ENCODE measurements at regions not wholly inside any gene's neighbourhood (a gene's known extent, or its start where the extent isn't known, plus 50 kb on each side); places are given as distances from the start of the nearest gene placed in this dataset.
"Not testable (repeated sequence)": the region's sequence is repeated elsewhere in the genome, so short reads cannot be mapped to it uniquely, and the experiment has no call there.

DNA sequence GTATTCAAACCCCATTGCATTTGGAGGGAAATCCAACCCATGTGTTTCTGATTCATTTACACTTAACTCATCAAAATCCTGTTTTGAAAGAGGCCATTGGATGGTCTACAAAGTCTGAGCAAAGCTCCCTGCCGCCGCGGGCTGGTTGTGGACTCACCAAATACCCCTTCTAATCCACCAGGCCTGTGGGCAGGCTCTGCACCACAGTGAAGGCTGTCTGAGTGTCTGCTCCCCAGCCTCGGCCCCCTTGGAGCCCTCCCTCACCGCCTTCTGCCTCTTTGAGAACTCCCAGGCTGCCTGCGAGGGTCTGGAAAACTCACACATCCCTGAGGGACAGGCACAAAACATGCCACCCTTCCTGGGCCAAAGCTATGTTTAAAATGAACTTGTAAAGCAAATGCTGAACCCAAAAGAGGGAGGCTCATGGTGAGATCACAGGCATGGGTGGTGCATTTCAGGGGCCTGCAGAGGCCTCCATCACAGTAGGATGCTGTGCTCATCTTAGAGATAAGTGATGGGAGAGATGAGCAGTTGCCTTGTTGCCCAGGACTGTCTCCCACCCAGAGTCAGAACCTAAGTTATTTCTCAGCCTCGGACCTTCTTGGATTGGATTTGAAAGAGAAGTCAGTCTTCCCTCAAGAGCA is 225.0 kb downstream of the CYP26B1 start:
- peak; percentile 3 for DNase-seq (ENCODE audit: extremely low spot score)
- ChIA-PET POLR2A (interaction anchor here (0.6 kb wide), 1 partner anchor 223 kb away, joined by 3 read pairs; no protein-coding TSS in a partner anchor), CTCF (interaction anchor here (0.8 to 4.8 kb wide), 3 partner anchors 12 to 228 kb away, joined by 3 to 46 read pairs (median 3); no protein-coding TSS in a partner anchor)
- TF ChIP-seq ELF4 (IDR thresholded peaks at IDR 0.05) = no peak
- TF ChIP-seq TARDBP (IDR thresholded peaks at IDR 0.05) = no peak
- no peak for TF ChIP-seq FOXK2 (IDR thresholded peaks at IDR 0.05)
- TF ChIP-seq L3MBTL2 (conservative IDR thresholded peaks at IDR 0.05) = no peak
- no peak for TF ChIP-seq SUZ12 (IDR thresholded peaks at IDR 0.05)
- no peak for TF ChIP-seq CTBP1 (IDR thresholded peaks at IDR 0.05; ENCODE audit: borderline replicate concordance)
- no peak for TF ChIP-seq FOXM1 (IDR thresholded peaks at IDR 0.05; ENCODE audit: borderline replicate concordance)
- no peak for TF ChIP-seq FOXA1 (IDR thresholded peaks at IDR 0.05)
- TF ChIP-seq HDGF (IDR thresholded peaks at IDR 0.05; ENCODE audit: borderline replicate concordance) = no peak
- TF ChIP-seq ARNT (IDR thresholded peaks at IDR 0.05) = no peak
- no peak for TF ChIP-seq SP1 (IDR thresholded peaks at IDR 0.05)
- TF ChIP-seq LEF1 (IDR thresholded peaks at IDR 0.05; ENCODE audit: borderline replicate concordance) = no peak
- no peak for TF ChIP-seq NFRKB (IDR thresholded peaks at IDR 0.05)
- TF ChIP-seq ZNF384 (IDR thresholded peaks at IDR 0.05) = no peak
- TF ChIP-seq, protein P1, sequence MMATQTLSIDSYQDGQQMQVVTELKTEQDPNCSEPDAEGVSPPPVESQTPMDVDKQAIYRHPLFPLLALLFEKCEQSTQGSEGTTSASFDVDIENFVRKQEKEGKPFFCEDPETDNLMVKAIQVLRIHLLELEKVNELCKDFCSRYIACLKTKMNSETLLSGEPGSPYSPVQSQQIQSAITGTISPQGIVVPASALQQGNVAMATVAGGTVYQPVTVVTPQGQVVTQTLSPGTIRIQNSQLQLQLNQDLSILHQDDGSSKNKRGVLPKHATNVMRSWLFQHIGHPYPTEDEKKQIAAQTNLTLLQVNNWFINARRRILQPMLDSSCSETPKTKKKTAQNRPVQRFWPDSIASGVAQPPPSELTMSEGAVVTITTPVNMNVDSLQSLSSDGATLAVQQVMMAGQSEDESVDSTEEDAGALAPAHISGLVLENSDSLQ (IDR thresholded peaks at IDR 0.05) = no peak
- no peak for TF ChIP-seq BHLHE40 (IDR thresholded peaks at IDR 0.05; ENCODE audit: borderline replicate concordance)

DNA sequence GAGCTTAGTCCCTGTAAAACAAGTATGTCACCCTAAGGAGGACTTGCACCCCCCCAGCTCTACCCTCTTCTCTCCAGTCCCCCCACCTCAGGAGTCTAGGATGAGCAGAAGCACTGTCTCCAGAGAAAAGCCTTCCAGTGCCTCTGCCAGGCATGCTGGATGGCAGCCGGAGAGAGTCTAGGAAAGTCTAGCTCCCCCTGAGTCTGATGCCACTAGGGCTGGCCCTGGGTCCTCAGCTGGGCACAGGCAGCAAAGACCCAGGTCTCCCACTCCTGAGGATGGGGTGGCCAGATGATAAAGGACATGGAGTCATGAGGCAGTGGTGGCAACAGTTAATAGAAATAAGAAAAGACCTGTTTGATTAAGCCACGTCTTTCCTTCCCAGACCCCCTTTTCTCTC is 225.6 kb downstream of the CYP26B1 start:
- ChIA-PET POLR2A (no interaction called here), CTCF (interaction anchor here (0.8 to 4.8 kb wide), 2 partner anchors 12 to 228 kb away, joined by 3 to 46 read pairs; no protein-coding TSS in a partner anchor)
- no peak for TF ChIP-seq L3MBTL2 (conservative IDR thresholded peaks at IDR 0.05)
- DNase-seq (ENCODE audit: extremely low spot score) = no peak

DNA sequence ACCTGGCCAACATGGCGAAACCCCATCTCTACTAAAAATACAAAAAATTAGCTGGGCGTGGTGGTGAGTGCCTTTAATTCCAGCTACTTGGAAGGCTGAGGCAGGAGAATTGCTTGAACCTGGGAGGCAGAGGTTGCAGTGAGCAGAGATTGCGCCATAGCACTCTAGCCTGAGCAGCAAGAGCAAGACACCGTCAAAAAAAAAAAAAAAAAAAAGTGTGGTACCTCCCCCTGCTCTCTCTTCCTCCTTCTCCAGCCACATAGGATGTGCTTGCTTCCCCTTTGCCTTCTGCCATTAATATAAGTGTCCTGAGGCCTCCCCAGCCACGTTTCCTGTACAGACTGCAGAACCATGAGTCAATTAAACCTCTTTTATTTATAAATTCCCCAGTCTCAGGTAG is 226.8 kb downstream of the CYP26B1 start:
- CTCF ChIA-PET = interaction anchor here (0.7 kb wide), 1 partner anchor 357 kb away, joined by 3 read pairs; no protein-coding TSS in a partner anchor
- DNase-seq (ENCODE audit: extremely low spot score); POLR2A ChIA-PET: not testable (repeated sequence)

DNA sequence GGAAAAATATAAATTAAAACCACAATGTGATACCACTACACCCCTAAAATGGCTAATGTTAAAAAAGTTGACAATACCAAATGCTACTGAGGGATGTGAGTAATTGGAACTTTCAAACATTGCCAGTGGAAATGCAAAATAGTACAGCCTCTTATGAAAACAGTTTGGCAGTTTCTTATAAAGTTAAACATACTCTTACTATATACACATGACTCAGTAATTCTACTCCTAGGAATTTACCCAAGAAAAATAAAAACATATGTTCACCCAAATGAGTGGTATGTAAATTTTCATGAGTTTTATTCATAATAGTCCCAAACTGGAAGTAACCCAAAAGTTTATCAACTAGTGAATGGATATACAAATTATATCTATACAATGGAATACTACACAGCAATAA is 228.0 kb downstream of the CYP26B1 start:
- CTCF ChIA-PET = no interaction called here
- POLR2A ChIA-PET = no interaction called here
- TF ChIP-seq ELF4 (IDR thresholded peaks at IDR 0.05) = no peak
- no peak for DNase-seq (ENCODE audit: extremely low spot score)

DNA sequence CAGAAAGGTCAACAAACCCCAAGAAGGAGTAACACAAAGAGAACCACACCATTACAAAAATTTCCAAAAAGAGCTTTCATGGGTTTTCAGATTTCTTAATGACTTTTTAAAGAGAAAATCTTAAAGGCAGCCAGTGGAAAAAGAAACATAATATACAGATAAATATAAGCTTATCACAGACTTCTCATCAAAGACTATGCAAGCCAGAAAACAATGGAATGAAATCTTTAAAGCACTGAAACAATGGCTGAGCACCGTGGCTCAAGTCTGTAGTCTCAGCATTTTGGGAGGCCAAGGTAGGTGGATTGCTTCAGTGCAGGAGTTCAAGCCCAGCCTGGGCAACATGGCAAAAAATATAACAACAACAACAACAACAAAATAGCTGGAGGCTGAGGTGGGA is 237.4 kb downstream of the CYP26B1 start:
- CTCF ChIA-PET = interaction anchor here (0.9 kb wide), 1 partner anchor 12 kb away, joined by 3 read pairs; no protein-coding TSS in a partner anchor
- POLR2A ChIA-PET = no interaction called here
- TF ChIP-seq, protein P1 (IDR thresholded peaks at IDR 0.05) = no peak
- TF ChIP-seq FOXK2 (IDR thresholded peaks at IDR 0.05) (no peak), ZNF384 (IDR thresholded peaks at IDR 0.05) (no peak), NFRKB (IDR thresholded peaks at IDR 0.05) (no peak), LEF1 (IDR thresholded peaks at IDR 0.05; ENCODE audit: borderline replicate concordance) (no peak), ARNT (IDR thresholded peaks at IDR 0.05) (no peak), SUZ12 (IDR thresholded peaks at IDR 0.05) (no peak), FOXM1 (IDR thresholded peaks at IDR 0.05; ENCODE audit: borderline replicate concordance) (no peak), FOXA1 (IDR thresholded peaks at IDR 0.05) (no peak), ELF4 (IDR thresholded peaks at IDR 0.05) (no peak), SP1 (IDR thresholded peaks at IDR 0.05) (no peak)
- DNase-seq (ENCODE audit: extremely low spot score) = no peak

DNA sequence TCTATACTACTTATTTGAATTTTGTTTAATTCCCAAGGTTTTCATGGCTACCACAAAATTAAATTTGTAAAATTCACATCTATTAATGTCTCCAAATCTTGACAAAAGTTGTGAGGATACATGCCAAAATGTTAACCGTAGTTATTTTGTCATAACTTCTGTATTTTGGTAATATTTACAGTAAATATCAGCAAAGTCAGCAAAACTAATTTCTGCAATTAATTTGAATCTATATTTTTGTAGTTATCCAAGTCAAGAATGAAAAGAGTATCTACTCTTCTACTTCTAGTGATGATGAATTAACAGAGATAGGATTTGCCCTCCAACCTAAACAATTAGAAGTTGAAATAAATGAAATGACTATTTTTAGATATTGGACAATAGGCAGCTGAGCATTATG is 238.9 kb downstream of the CYP26B1 start:
- CTCF ChIA-PET = interaction anchor here (1.2 kb wide), 1 partner anchor 16 kb away, joined by 3 read pairs; no protein-coding TSS in a partner anchor
- POLR2A ChIA-PET = no interaction called here
- no peak for DNase-seq (ENCODE audit: extremely low spot score)
- TF ChIP-seq BHLHE40 (IDR thresholded peaks at IDR 0.05; ENCODE audit: borderline replicate concordance) = no peak

DNA sequence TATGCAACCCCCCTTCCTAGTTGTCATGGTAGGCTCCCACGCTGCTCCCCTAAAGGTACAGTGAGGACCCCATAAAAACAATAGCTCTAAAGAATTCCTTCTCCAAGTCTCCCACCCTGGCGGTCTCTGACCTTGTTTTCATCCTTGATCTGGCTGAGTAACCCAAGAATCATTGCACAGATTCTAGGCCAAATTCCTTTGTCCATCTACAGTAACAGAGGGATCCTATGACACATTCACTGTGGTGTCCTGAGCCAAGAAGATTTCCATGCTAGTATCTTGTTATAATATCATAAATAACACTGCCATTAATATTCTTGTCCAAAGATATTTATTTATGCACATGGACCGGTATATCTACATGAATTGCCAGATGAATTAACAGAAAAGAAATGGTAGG is 240.2 kb downstream of the CYP26B1 start:
- TF ChIP-seq SP1 (IDR thresholded peaks at IDR 0.05) = no peak
- TF ChIP-seq ELF4 (IDR thresholded peaks at IDR 0.05) = no peak
- TF ChIP-seq NFRKB (IDR thresholded peaks at IDR 0.05) = no peak
- TF ChIP-seq, protein P1 (IDR thresholded peaks at IDR 0.05) = no peak
- TF ChIP-seq BHLHE40 (IDR thresholded peaks at IDR 0.05; ENCODE audit: borderline replicate concordance) = no peak
- no peak for TF ChIP-seq CTBP1 (IDR thresholded peaks at IDR 0.05; ENCODE audit: borderline replicate concordance)
- no peak for TF ChIP-seq L3MBTL2 (conservative IDR thresholded peaks at IDR 0.05)
- POLR2A ChIA-PET = no interaction called here
- no peak for DNase-seq (ENCODE audit: extremely low spot score)
- CTCF ChIA-PET = interaction anchor here (1.2 kb wide), 1 partner anchor 17 kb away, joined by 3 read pairs; no protein-coding TSS in a partner anchor

All from HEK293T (cell line).